GM18520 (cell line): ENCODE measurements at regions not wholly inside any gene's neighbourhood (a gene's known extent, or its start where the extent isn't known, plus 50 kb on each side); places are given as distances from the start of the nearest gene placed in this dataset.

Experiments
- ATAC-seq: cut with Tn5 transposase; IDR thresholded peaks from one replicate; pipeline ENCODE4 v1.9.1; 2021; ENCODE audit not compliant: unreplicated experiment

DNA sequence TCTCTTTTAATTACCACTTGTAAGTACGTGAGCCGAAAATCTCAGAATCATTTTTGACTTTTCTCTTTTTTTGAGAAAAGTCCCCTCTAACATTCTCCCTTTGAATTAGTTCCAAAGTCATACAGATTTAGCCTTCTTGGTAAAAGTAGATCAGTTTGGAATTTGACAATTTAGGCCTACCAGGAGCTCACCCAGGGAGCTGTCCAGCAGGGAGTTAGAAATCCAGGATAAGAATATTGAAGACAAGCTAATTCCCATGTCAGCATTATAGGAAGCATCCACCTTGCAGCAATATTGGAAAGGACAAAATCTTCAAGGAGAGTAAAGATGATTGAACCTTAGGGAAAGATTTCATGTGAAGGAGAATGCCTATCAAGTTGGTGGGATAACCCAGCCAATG lies 352.2 kb upstream of the CPEB2 start:
- ATAC-seq = no peak

- no peak for ATAC-seq
Observed at GRCh38 chr4:14652522-14652921, 349.8 kb upstream of the CPEB2 start.

DNA sequence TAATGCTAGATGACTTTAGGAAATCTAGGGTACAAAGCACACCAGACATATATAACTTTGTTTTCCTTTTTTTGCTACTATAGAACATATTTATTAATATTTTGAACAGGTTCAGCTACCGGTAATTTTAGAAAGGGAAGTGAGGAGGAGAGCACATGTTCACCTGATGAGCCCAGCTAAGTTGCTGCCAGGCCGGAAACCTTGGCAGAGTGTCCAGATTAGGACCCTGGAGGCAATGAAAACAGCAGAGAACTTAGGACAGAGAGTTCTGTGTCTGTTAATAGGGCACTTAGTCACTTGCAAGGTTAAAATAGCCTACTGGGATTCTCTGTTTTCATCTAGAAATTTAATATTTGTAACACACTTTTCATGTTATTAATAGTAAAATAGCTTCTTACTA lies 348.9 kb upstream of the CPEB2 start:
- no peak for ATAC-seq

DNA sequence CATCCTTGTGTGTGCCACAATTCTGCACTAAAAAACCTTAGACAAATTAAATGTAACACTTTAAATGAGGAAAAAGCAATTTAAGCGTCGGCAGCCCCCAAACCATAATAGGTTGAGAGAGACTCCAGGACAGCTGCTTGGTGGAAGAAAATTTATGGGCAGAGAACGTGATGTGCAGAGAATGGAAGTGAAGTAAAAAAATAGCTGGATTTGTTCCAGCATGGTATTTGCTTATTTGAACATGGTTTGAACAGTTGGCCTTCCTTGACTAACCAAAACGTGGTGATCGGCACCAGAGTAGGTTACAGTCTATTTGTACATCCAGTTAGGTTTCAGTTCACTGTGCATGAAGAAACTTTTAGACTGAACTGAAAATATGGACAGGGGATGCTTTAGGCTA lies 343.0 kb upstream of the CPEB2 start:
- ATAC-seq = no peak

- no peak for ATAC-seq
Observed at GRCh38 chr4:14667624-14668151, 334.6 kb upstream of the CPEB2 start.

- ATAC-seq = no peak
Observed at GRCh38 chr4:14668296-14668695, 334.0 kb upstream of the CPEB2 start.

DNA sequence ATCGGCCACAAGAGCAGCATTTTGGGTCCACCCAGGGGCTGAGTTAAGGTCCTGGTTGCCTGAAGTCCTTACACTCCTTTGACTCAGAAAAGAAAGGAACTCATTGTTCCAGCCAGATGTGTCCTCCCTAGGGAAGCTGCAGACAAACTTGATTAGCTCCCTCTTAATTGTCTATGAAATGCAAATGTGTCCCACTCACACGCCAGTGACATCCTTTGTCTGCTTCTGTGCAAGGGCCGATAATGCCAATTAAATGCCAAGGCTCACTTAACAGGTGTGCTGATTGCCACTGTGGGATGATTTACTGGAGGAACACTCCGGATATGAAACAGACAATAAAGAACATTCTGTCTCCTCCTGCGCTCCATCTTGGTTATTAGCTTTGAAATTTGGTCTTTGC lies 332.9 kb upstream of the CPEB2 start:
- no peak for ATAC-seq

DNA sequence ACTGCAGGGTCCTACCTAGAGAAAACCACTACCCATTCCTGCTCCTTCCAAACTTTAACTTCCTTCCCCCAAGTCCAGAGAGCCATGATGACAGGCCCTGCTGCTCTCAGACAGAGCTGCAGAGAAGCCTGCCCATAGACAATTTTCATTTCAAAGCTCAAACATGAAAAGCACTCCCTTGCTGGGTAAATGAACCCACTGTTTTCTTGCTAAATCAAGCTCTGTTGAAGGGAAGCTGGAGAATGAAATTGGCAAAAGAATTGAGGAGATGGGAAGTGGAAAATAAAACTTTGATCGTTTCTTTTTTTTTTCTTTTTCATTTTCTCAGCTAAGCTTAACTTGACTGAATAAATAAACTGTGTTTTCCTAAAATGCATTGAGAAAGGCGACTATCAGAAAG lies 331.1 kb upstream of the CPEB2 start:
- ATAC-seq = no peak

- no peak for ATAC-seq
Observed at GRCh38 chr4:14675279-14675985, 326.8 kb upstream of the CPEB2 start.

DNA sequence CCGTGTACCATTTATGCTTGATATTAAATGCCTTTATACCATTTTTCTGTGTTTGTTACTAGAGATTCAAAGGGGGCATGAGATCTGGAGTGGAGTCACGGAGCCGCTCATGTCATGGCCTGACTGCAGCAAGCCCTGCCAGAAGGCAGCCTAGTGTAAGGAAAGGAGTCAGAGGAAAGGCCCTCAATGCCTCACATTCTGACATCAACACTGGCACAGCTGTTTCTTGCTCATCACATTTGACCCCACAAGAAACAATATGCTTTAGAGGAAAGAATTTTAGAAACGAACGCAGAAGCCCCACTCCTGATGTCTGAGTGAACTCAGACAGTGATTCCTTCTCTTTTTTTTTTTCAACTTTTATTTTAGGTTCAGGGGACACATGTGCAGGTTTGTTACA lies 322.4 kb upstream of the CPEB2 start:
- ATAC-seq = no peak

DNA sequence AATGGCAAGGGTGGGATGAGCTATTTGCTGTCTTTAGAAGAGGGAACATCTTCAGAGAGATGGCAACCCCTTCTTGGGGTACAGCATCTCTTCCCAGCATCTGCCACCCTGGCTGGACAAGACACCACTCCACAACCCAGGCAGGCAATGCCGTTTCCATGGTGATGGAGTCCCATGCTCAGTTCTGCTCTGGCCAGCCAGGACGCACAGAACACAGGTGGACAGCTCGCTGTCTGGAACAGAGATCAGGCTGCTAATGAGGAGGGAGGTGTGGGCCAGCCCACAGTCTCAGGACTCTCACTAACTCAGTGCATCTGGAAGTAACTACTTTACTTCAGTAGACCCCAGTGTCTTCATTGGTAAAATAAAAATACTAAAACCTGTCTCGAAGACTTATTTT lies 321.0 kb upstream of the CPEB2 start:
- ATAC-seq = no peak

- no peak for ATAC-seq
Observed at GRCh38 chr4:14693728-14694127, 308.6 kb upstream of the CPEB2 start.

DNA sequence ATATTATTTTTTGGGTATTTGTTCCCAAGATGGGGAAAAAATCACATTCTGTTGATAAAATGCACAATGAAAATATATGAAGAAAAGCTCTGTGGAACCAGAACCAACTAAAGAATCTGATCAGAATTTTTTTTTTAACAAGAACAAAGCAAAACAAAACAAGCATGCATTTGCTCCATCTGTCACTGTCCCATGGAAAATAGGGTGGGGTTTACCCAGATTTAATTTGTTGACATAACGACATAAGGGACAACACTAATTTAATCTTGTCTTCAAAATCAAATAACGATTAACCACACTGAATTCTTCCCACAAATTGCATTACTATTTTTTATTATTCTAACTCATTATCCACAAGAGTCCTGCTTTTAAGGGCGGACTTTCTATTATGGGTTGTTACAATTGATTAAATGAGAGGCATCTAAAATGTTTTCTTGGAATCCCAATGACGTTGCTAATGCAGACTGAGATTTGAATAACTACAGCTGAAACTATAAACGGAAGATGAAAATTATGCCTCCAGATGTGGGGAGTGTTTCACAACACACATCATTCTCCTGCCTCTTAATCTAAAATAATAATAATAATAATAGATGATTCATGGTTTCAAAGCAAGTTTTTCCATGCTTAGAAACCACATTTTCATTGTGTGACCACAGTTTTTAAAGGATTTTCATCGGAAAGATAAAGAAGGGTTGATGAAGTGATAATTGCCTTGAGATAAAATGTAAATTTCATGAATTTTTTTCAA lies 307.0 kb upstream of the CPEB2 start:
- no peak for ATAC-seq

- ATAC-seq = no peak
Observed at GRCh38 chr4:14700083-14700482, 302.2 kb upstream of the CPEB2 start.

- no peak for ATAC-seq
Observed at GRCh38 chr4:14700544-14700943, 301.7 kb upstream of the CPEB2 start.

GRCh38 chr4:14701389-14701788 lies 300.9 kb upstream of the CPEB2 start:
- no peak for ATAC-seq

DNA sequence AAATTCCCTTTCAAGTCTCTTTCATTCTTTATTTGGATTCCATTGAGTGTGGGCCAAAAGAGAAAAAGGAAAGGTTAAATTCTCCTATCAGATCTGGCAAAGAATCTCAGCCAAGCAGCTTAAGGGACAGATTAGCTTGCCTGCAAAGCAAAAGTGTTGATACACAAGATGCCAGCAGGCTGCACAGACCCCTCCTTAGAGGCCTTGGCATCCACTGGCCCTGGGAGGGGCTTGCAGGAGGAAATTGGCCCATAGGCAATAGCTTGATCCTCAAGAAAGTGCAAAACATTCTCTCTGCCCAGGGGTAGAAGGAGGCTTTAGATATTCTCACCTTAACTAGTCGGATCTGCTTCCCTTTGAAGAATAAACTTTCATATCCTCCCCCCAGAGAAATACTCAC lies 300.4 kb upstream of the CPEB2 start:
- no peak for ATAC-seq

GRCh38 chr4:14708574-14708973 lies 293.7 kb upstream of the CPEB2 start:
- ATAC-seq = no peak

DNA sequence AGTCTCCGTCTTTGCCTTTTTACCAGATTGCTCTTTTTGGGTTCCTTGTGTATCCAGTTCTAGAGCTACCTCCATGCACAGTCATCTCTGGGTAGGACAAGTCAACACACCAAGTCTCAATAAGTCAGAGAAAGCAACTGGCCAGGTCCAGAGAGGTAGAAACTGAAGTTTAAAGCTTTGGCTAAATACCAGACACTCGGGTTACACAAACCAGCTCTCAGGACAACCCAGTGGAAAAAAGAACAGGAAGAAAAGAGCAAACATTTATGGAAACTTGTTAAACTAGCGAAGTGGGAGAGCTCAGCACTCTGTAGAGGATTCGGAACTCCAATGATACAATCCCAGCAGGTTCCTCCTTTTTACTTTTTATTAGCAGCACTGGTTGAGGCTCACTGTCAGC lies 291.0 kb upstream of the CPEB2 start:
- ATAC-seq = no peak

DNA sequence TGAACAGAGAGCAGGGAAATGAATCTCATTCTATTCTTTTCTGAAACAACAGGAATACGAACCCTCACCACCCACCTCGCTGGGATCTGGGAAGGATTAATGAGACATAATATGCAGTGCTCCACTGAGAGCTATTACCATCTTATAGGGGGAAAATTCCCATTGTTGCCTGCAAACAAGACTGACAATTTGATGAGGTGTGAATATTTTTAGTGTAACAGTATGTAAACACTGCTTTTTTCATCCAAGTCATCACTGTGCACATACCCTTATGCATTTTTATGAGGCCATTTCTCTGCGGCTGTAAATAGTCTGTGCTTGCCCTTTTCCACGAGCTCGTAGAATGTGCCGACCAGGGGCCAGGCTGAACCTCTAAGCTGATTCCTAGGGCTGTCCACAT lies 285.6 kb upstream of the CPEB2 start:
- ATAC-seq = no peak

DNA sequence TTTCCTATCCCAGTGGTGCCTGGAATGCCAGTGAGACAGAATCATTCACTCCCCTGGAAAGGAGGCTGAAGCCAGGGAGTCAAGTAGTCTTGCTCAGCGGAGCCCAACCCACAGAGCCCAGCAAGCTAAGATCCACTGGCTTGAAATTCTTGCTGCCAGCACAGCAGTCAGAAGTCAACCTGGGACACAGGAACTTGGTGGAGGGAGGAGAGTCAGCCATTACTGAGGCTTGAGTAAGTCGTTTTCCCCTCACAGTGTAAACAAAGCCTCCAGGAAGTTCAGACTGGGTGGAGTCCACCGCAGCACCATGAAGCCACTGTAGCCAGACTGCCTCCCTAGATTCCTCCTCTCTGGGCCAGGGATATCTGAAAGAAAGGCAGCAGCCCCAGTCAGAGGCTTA lies 283.2 kb upstream of the CPEB2 start:
- no peak for ATAC-seq

- no peak for ATAC-seq
Observed at GRCh38 chr4:14726441-14726840, 275.8 kb upstream of the CPEB2 start.
